ENCODE measurements at regions not wholly inside any gene's neighbourhood (a gene's known extent, or its start where the extent isn't known, plus 50 kb on each side); places are given as distances from the start of the nearest gene placed in this dataset.

- H3K36me3 Mint-ChIP-seq (ENCODE audit: low read depth) = no peaks in the 10 kb centered on the region
- H3K4me3 Mint-ChIP-seq = no peak overlapping the region
- peaks cover 3% of the 10 kb centered on the region for H3K27me3 Mint-ChIP-seq (ENCODE audit: low read depth)
- no peak overlapping the region for H3K27ac Mint-ChIP-seq
- H3K4me1 Mint-ChIP-seq (ENCODE audit: low read depth) = no peaks in the 10 kb centered on the region
- H3K9me3 Mint-ChIP-seq = no peaks in the 10 kb centered on the region
- no peak for DNase-seq
- CTCF ChIA-PET = no interaction called here
- intact Hi-C loops (cut with micrococcal nuclease) = no loop called here
These were observed 94.7 kb upstream of the TRIO start for GRCh38 chr5:14048434-14048833.

DNA sequence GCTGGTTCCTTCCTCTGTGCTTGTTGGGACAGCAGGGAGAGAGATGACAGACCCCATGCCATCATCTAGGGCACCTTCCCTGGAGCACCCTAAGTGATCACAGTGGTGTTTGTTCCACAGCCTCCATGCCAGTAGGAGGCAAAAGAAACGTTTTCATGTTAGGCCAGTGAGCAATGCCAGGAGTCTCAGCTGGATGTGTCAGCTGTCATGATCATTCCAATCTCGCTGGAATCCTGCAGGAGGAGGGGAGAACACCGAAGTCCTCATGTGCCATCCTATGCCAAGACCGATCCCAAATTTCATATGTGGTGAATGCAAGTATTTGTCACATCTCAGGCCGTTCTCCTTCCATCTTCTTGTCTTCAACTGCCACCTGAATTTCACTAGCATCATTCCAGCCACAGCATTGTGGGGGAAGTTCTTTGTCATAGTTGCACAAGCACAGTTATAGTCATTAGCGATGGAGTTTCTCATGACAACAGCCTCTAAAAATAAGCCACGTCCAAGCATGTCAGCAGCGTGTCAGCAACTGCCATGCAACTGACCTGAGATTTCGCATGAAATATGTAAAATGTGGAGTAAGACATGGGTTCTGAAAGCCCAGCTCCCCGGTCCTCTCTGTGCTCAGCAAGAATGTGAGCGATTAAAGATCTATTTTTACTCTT, 97.2 kb upstream of the DNAH5 start:
- CTCF ChIA-PET = no interaction called here
- Mint-ChIP-seq H3K27ac (no peak overlapping the region), H3K27me3 (ENCODE audit: low read depth) (peaks cover 6% of the 10 kb centered on the region), H3K36me3 (ENCODE audit: low read depth) (no peaks in the 10 kb centered on the region), H3K4me3 (no peak overlapping the region), H3K9me3 (peaks cover 2% of the 10 kb centered on the region), H3K4me1 (ENCODE audit: low read depth) (no peaks in the 10 kb centered on the region)
- intact Hi-C loops (cut with micrococcal nuclease) = no loop called here
- no peak for DNase-seq

- H3K4me1 Mint-ChIP-seq (ENCODE audit: low read depth) = peaks cover 7% of the 10 kb centered on the region
- H3K27me3 Mint-ChIP-seq (ENCODE audit: low read depth) = peaks cover 5% of the 10 kb centered on the region
- intact Hi-C loops (cut with micrococcal nuclease) = no loop called here
- no peak for DNase-seq
- no peak overlapping the region for H3K27ac Mint-ChIP-seq
- CTCF ChIA-PET = no interaction called here
- peaks cover 2% of the 10 kb centered on the region for H3K9me3 Mint-ChIP-seq
- no peak overlapping the region for H3K4me3 Mint-ChIP-seq
- no peaks in the 10 kb centered on the region for H3K36me3 Mint-ChIP-seq (ENCODE audit: low read depth)
These were observed 96.1 kb upstream of the DNAH5 start for GRCh38 chr5:14040542-14040941.

GRCh38 chr5:14039576-14039975, 95.1 kb upstream of the DNAH5 start:
- Mint-ChIP-seq H3K9me3 (peaks cover 2% of the 10 kb centered on the region), H3K36me3 (ENCODE audit: low read depth) (no peaks in the 10 kb centered on the region), H3K4me1 (ENCODE audit: low read depth) (peaks cover 9% of the 10 kb centered on the region), H3K27ac (no peak overlapping the region), H3K4me3 (no peak overlapping the region), H3K27me3 (ENCODE audit: low read depth) (peaks cover 11% of the 10 kb centered on the region)
- CTCF ChIA-PET = no interaction called here
- intact Hi-C loops (cut with micrococcal nuclease) = no loop called here
- no peak for DNase-seq

DNA sequence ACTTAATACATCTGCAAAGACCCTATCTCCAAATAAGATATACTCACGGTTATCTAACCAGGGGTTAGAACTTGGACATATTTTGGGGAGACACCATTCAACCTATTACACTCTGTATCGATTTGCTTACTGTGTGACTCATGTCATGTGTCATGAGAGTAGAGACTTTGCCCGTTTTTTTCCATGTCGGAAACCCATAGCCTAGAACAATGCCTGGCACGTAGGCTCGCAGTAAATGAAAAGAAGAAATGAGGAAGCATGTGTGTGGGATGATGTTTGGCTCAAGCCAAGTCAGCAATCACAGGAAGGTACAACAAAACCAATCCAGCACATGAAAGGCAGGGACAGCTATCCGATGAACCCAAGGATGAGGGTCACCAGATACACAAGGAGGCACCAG, 94.6 kb upstream of the DNAH5 start:
- CTCF ChIA-PET = no interaction called here
- Mint-ChIP-seq H3K36me3 (ENCODE audit: low read depth) (no peaks in the 10 kb centered on the region), H3K27ac (no peak overlapping the region), H3K9me3 (peaks cover 2% of the 10 kb centered on the region), H3K27me3 (ENCODE audit: low read depth) (peaks cover 12% of the 10 kb centered on the region), H3K4me1 (ENCODE audit: low read depth) (peaks cover 9% of the 10 kb centered on the region), H3K4me3 (no peak overlapping the region)
- DNase-seq = no peak
- intact Hi-C loops (cut with micrococcal nuclease) = no loop called here

GRCh38 chr5:14038341-14038959, 94.0 kb upstream of the DNAH5 start:
- CTCF ChIA-PET = interaction anchor here (0.7 kb wide), 1 partner anchor 131 kb away, joined by 3 read pairs; no protein-coding TSS in a partner anchor
- H3K36me3 Mint-ChIP-seq (ENCODE audit: low read depth) = no peaks in the 10 kb centered on the region
- no peak overlapping the region for H3K4me3 Mint-ChIP-seq
- H3K9me3 Mint-ChIP-seq = peaks cover 2% of the 10 kb centered on the region
- no peak for DNase-seq
- peaks cover 12% of the 10 kb centered on the region for H3K27me3 Mint-ChIP-seq (ENCODE audit: low read depth)
- intact Hi-C loops (cut with micrococcal nuclease) = no loop called here
- peaks cover 9% of the 10 kb centered on the region for H3K4me1 Mint-ChIP-seq (ENCODE audit: low read depth)
- no peak overlapping the region for H3K27ac Mint-ChIP-seq

- Mint-ChIP-seq H3K4me3 (no peak overlapping the region), H3K27me3 (ENCODE audit: low read depth) (peaks cover 8% of the 10 kb centered on the region), H3K9me3 (no peaks in the 10 kb centered on the region), H3K36me3 (ENCODE audit: low read depth) (no peaks in the 10 kb centered on the region), H3K27ac (no peak overlapping the region), H3K4me1 (ENCODE audit: low read depth) (peaks cover 9% of the 10 kb centered on the region)
- intact Hi-C loops (cut with micrococcal nuclease) = no loop called here
- DNase-seq = no peak
- CTCF ChIA-PET = interaction anchor here (0.5 kb wide), 1 partner anchor 91 kb away, joined by 4 read pairs; no protein-coding TSS in a partner anchor
These were observed 92.5 kb upstream of the DNAH5 start for GRCh38 chr5:14036947-14037346.

DNA sequence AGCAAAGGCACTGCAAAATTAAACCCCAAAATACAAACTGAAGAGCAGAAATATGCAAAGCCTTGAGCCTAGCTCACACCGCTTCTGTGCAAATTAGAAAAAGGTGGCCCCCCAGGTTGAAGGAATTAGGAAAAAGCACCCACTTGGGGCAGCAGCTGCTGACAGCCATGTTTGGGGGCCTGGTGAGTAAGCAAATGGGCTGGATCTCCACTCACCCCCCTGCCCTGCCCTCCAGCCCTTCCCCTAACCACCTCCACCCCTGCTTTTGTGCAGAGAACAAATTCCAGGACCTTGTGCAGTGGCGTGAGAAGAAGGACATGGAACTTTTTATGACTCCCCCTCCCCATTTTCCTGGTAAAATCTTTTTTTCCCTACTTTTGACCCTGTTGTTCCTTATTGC, 92.0 kb upstream of the DNAH5 start:
- peaks cover 8% of the 10 kb centered on the region for H3K27me3 Mint-ChIP-seq (ENCODE audit: low read depth)
- H3K4me3 Mint-ChIP-seq = no peak overlapping the region
- peaks cover 9% of the 10 kb centered on the region for H3K4me1 Mint-ChIP-seq (ENCODE audit: low read depth)
- H3K36me3 Mint-ChIP-seq (ENCODE audit: low read depth) = no peaks in the 10 kb centered on the region
- CTCF ChIA-PET = no interaction called here
- intact Hi-C loops (cut with micrococcal nuclease) = no loop called here
- H3K27ac Mint-ChIP-seq = no peak overlapping the region
- no peak for DNase-seq
- H3K9me3 Mint-ChIP-seq = no peaks in the 10 kb centered on the region

DNA sequence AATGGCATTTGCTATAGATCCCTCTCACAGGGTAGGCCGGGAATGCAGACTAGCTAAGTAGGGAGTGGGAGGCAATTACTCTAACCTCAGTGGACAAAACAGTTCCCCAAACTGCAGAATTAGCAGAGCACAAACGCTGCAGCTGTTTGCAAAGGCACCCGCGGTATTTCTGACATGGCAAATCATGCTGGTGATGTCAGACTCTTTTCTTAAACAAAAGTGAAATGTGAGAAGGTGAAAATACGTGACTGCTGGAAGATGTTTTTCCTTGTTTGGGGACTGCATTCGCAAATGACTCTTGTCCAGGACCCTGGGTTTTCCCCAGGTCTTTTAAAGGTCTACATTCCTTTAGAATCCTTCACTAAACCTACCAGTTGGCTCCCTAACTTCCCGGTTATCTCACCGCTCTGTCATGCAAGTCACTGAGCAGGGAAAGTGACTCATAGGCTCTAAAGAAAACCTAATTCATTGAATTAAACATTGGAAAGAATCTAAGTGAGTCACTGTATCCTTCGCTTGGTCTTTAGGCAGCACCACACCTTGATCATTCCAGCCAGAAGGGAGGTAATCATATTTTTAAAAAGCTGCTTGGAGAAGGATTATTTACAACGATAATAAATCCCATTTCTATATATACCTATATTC, 91.5 kb upstream of the DNAH5 start:
- intact Hi-C loops (cut with micrococcal nuclease) = no loop called here
- no peak for DNase-seq
- peaks cover 9% of the 10 kb centered on the region for H3K4me1 Mint-ChIP-seq (ENCODE audit: low read depth)
- H3K4me3 Mint-ChIP-seq = no peak overlapping the region
- H3K27me3 Mint-ChIP-seq (ENCODE audit: low read depth) = peaks cover 8% of the 10 kb centered on the region
- H3K36me3 Mint-ChIP-seq (ENCODE audit: low read depth) = no peaks in the 10 kb centered on the region
- H3K9me3 Mint-ChIP-seq = no peaks in the 10 kb centered on the region
- CTCF ChIA-PET = no interaction called here
- H3K27ac Mint-ChIP-seq = no peak overlapping the region

GRCh38 chr5:14034963-14035362, 90.5 kb upstream of the DNAH5 start:
- CTCF ChIA-PET = no interaction called here
- Mint-ChIP-seq H3K27me3 (ENCODE audit: low read depth) (peaks cover 8% of the 10 kb centered on the region), H3K9me3 (no peaks in the 10 kb centered on the region), H3K27ac (no peak overlapping the region), H3K4me3 (no peak overlapping the region), H3K4me1 (ENCODE audit: low read depth) (peaks cover 9% of the 10 kb centered on the region), H3K36me3 (ENCODE audit: low read depth) (no peaks in the 10 kb centered on the region)
- no peak for DNase-seq
- intact Hi-C loops (cut with micrococcal nuclease) = no loop called here

GRCh38 chr5:14032918-14033317, 88.4 kb upstream of the DNAH5 start:
- Mint-ChIP-seq H3K27me3 (ENCODE audit: low read depth) (peaks cover 11% of the 10 kb centered on the region), H3K4me3 (no peak overlapping the region), H3K9me3 (no peaks in the 10 kb centered on the region), H3K4me1 (ENCODE audit: low read depth) (peaks cover 9% of the 10 kb centered on the region), H3K36me3 (ENCODE audit: low read depth) (no peaks in the 10 kb centered on the region), H3K27ac (no peak overlapping the region)
- CTCF ChIA-PET = no interaction called here
- intact Hi-C loops (cut with micrococcal nuclease) = no loop called here
- no peak for DNase-seq

GRCh38 chr5:14028938-14029584, 84.6 kb upstream of the DNAH5 start:
- no peak overlapping the region for H3K4me3 Mint-ChIP-seq
- H3K27ac Mint-ChIP-seq = no peak overlapping the region
- H3K27me3 Mint-ChIP-seq (ENCODE audit: low read depth) = peaks cover 3% of the 10 kb centered on the region
- H3K4me1 Mint-ChIP-seq (ENCODE audit: low read depth) = no peaks in the 10 kb centered on the region
- no peaks in the 10 kb centered on the region for H3K36me3 Mint-ChIP-seq (ENCODE audit: low read depth)
- no peaks in the 10 kb centered on the region for H3K9me3 Mint-ChIP-seq
- no peak for DNase-seq
- CTCF ChIA-PET = no interaction called here
- intact Hi-C loops (cut with micrococcal nuclease) = no loop called here

- Mint-ChIP-seq H3K36me3 (ENCODE audit: low read depth) (no peaks in the 10 kb centered on the region), H3K27ac (no peak overlapping the region), H3K4me1 (ENCODE audit: low read depth) (no peaks in the 10 kb centered on the region), H3K4me3 (no peak overlapping the region), H3K9me3 (no peaks in the 10 kb centered on the region), H3K27me3 (ENCODE audit: low read depth) (peaks cover 3% of the 10 kb centered on the region)
- intact Hi-C loops (cut with micrococcal nuclease) = no loop called here
- no peak for DNase-seq
- CTCF ChIA-PET = no interaction called here
These were observed 83.7 kb upstream of the DNAH5 start for GRCh38 chr5:14028188-14028587.

All from activated naive CD4-positive, alpha-beta T cell treated with anti-CD3 and anti-CD28 coated beads for 36 hours (primary cell).